Mucosa of descending colon (tissue), 3 donors: ENCODE measurements at regions not wholly inside any gene's neighbourhood (a gene's known extent, or its start where the extent isn't known, plus 50 kb on each side); places are given as distances from the start of the nearest gene placed in this dataset.

Experiments
- ATAC-seq: fragments of 200-7000 bp; cut with Tn5 transposase; one replicate; pipeline ENCODE4 v1.9.1; 2020; ENCODE audit warnings: mild to moderate bottlenecking, moderate library complexity
- DNase-seq, 3 donors: peaks; one replicate each; pipeline ENCODE4 v3.0.0-alpha.2; 2020
- H3K36me3 ChIP-seq: fragments of 200-600 bp; one replicate; pipeline ENCODE4 v1.8.0; 2021; ENCODE audit warnings: low read depth, mild to moderate bottlenecking
- H3K4me1 ChIP-seq: fragments of 200-600 bp; one replicate; pipeline ENCODE4 v1.8.0; 2021; ENCODE audit warnings: low read depth, mild to moderate bottlenecking
- H3K4me3 ChIP-seq: fragments of 200-600 bp; one replicate; pipeline ENCODE4 v1.8.0; 2021; ENCODE audit warnings: mild to moderate bottlenecking
- H3K9me3 ChIP-seq: fragments of 200-600 bp; one replicate; pipeline ENCODE4 v1.8.0; 2021; ENCODE audit warnings: mild to moderate bottlenecking
- intact Hi-C, 2 donors: fragments of 100-400 bp; cut with DNase I in 1 of 2; cut with micrococcal nuclease in 1 of 2; formaldehyde crosslinking; loops; one replicate each; pipeline versions ENCODE4 v1.11.0 to v1.11.1; 2022; cut with DNase I, micrococcal nuclease
- TF ChIP-seq, protein P1 (sequence below): fragments of 200-600 bp; IDR thresholded peaks from one replicate; pipeline ENCODE4 v1.8.0; 2022; ENCODE audit warnings: antibody characterized with exemption, mild to moderate bottlenecking
- donor health status: DM: no; HTN: no; CAD: no; lungs with moderate emphysema.
- donor health status: DM: no; HTN: no; CAD: no.
- donor health status: DM: no; HTN: yes; CAD: no.

DNA sequence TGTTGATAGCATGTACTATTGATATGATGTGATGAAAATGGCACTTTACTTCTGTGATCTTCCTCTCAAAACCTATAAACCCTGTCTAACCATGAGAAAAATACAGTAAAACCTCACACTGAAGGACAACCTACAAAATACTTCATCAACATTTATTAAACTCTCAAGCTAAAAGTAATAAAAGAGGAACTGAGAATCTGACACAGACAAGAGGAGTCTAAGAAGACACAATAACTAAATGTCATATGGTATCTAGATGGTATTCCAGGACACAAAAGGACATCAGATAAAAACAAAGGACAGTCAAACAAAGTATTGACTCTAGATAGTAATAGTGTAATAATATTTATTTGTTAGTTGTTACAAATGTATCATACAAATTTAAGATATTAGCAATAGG is 655.3 kb downstream of the SH3BGRL start:
- Histone ChIP-seq H3K36me3 (no peaks in the 10 kb centered on the region), H3K4me1 (no peaks in the 10 kb centered on the region), H3K4me3 (no peak overlapping the region), H3K9me3 (no peaks in the 10 kb centered on the region)
- intact Hi-C loops, result no loop called here
- TF ChIP-seq, protein P1, sequence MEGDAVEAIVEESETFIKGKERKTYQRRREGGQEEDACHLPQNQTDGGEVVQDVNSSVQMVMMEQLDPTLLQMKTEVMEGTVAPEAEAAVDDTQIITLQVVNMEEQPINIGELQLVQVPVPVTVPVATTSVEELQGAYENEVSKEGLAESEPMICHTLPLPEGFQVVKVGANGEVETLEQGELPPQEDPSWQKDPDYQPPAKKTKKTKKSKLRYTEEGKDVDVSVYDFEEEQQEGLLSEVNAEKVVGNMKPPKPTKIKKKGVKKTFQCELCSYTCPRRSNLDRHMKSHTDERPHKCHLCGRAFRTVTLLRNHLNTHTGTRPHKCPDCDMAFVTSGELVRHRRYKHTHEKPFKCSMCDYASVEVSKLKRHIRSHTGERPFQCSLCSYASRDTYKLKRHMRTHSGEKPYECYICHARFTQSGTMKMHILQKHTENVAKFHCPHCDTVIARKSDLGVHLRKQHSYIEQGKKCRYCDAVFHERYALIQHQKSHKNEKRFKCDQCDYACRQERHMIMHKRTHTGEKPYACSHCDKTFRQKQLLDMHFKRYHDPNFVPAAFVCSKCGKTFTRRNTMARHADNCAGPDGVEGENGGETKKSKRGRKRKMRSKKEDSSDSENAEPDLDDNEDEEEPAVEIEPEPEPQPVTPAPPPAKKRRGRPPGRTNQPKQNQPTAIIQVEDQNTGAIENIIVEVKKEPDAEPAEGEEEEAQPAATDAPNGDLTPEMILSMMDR, result no peak
- ATAC-seq (no peak), DNase-seq (no peak)

DNA sequence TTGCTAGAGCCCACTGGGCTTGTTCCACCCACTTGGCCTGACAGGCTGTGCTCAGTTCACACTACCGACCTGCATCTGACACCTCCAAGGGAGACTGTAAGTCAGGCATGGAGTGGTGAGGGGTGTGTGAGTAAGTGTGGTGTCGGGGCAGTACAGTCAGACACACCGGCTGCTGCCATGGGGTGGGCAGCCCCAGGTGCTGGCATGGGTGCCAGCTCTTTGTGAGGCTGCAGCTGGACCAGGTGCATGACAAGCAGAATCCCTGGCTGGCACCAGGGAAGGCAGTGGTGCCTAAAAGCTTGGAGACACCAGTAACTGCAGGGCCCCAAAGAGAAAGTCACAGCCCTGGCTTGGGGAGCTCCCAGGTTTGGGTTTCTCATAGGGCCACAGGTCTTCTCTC is 665.0 kb downstream of the SH3BGRL start:
- DNase-seq (no peak), ATAC-seq (no peak)
- Histone ChIP-seq H3K4me3 (no peak overlapping the region), H3K36me3 (no peaks in the 10 kb centered on the region), H3K4me1 (no peaks in the 10 kb centered on the region), H3K9me3 (peaks cover 21% of the 10 kb centered on the region)
- TF ChIP-seq, protein P1, result no peak
- intact Hi-C loops, result no loop called here

DNA sequence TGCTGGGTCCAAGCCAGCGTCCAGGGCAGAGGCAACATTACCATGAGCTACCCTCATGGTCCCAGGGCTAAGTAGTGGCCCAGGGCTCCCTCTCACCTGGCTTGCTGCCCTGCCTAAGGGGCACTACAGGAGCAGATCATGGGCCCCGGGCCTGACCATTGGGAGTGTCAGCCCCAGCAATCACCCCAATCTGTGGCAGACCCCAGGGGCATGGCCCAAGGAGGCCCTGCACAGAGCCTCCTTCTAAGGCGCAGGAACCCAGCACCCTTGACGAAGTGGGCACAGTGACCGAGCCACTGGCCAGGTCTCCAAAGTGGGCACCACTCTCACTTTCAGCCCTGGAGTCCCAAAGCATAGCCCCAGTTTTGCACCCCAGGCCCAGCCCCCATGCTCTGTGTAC is 667.1 kb downstream of the SH3BGRL start:
- Histone ChIP-seq H3K36me3 (no peaks in the 10 kb centered on the region), H3K9me3 (peaks cover 21% of the 10 kb centered on the region), H3K4me3 (no peak overlapping the region), H3K4me1 (no peaks in the 10 kb centered on the region)
- TF ChIP-seq, protein P1, result no peak
- intact Hi-C loops, result no loop called here
- DNase-seq (no peak), ATAC-seq (no peak)

DNA sequence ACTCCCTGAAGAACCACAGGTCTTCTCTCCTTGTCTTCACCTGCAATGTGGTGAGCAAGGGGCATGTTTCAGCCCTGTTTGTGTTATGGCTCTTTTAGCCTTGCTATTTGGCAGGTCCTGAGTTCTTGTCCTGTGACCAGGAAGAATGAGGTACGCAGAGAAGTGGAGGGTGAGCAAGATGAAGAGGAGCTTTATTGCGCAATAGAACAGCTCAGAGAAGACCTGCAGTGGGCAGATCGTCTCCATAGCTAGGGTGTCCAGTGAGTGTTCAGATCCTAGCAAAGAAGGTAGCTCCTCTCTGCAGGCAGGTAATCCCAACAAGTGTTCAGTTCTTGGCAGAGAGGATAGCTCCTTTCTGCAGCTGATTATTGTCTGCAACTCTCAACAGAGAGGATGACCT is 672.9 kb downstream of the SH3BGRL start:
- Histone ChIP-seq H3K4me3 (no peak overlapping the region), H3K9me3 (peaks cover 13% of the 10 kb centered on the region), H3K36me3 (no peaks in the 10 kb centered on the region), H3K4me1 (no peaks in the 10 kb centered on the region)
- intact Hi-C loops, result no loop called here
- DNase-seq, result no peak
- ATAC-seq, result no peak
- TF ChIP-seq, protein P1, result no peak

DNA sequence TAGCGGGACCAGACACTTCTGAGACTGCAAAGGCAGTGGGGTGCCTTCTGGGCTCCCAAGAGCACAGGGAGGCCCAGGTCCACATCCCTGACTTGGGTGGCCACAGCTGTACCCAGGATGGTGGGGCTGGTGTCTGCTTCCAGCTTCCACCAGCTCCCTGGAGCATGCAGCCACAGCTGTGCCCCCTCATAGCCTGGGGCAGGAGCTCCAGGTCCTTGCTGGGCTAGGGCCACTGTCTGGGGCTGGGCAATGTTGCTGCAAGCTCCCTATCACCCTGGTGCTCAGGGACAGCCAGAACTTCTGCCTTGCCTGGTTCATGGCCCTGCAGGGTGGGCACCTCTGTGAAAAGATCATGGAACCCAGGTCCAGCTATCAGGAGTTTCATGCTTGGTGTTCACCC is 673.9 kb downstream of the SH3BGRL start:
- H3K4me3 ChIP-seq, result no peak overlapping the region
- ATAC-seq, result no peak
- TF ChIP-seq, protein P1, result no peak
- no peaks in the 10 kb centered on the region for H3K4me1 ChIP-seq
- intact Hi-C loops, result no loop called here
- DNase-seq, result no peak
- no peaks in the 10 kb centered on the region for H3K36me3 ChIP-seq
- H3K9me3 ChIP-seq, result peaks cover 13% of the 10 kb centered on the region

DNA sequence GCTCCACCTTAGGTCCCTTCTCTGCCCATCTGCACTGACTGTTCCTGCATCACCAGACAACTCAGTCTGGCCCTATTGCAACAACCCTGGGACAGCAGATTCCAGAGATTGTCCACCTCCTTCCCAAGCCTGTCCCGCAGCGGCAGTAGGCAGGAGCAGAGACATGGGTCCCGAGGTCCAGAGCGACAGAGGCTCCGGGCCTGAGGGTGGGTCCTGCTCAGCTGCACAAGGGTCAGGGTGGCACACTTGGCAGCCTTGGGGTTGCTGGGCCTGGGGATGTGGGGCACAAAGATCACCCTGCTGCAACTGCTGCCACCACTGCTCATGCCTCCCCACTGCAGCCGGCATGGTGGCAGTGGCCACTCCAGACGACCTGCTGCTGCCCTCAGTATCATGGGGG is 674.5 kb downstream of the SH3BGRL start:
- ATAC-seq (no peak), DNase-seq (no peak)
- Histone ChIP-seq H3K4me3 (no peak overlapping the region), H3K9me3 (peaks cover 11% of the 10 kb centered on the region), H3K4me1 (no peaks in the 10 kb centered on the region), H3K36me3 (no peaks in the 10 kb centered on the region)
- TF ChIP-seq, protein P1, result no peak
- intact Hi-C loops, result no loop called here
